ENCODE measurements at regions not wholly inside any gene's neighbourhood (a gene's known extent, or its start where the extent isn't known, plus 50 kb on each side); places are given as distances from the start of the nearest gene placed in this dataset.

- no peak for DNase-seq (ENCODE audit: low read depth in 2 of 2)
Observed at GRCh38 chr20:7693761-7694160, 246.5 kb downstream of the HAO1 start.

- DNase-seq (ENCODE audit: low read depth in 2 of 2), result no peak
Observed at GRCh38 chr20:7695051-7695495, 245.2 kb downstream of the HAO1 start.

- DNase-seq (ENCODE audit: low read depth in 2 of 2), result no peak
Observed at GRCh38 chr20:7695635-7696034, 244.6 kb downstream of the HAO1 start.

- DNase-seq (ENCODE audit: low read depth in 2 of 2), result no peak
Observed at GRCh38 chr20:7696311-7696710, 243.9 kb downstream of the HAO1 start.

GRCh38 chr20:7702141-7702540, 238.1 kb downstream of the HAO1 start:
- no peak for DNase-seq (ENCODE audit: low read depth in 2 of 2)

- no peak for DNase-seq (ENCODE audit: low read depth in 2 of 2)
Observed at GRCh38 chr20:7703551-7703961, 236.7 kb downstream of the HAO1 start.

- DNase-seq (ENCODE audit: low read depth in 2 of 2), result no peak
Observed at GRCh38 chr20:7703996-7704395, 236.3 kb downstream of the HAO1 start.

GRCh38 chr20:7708112-7708511, 232.1 kb downstream of the HAO1 start:
- DNase-seq (ENCODE audit: low read depth in 2 of 2), result no peak

GRCh38 chr20:7708782-7709181, 231.5 kb downstream of the HAO1 start:
- no peak for DNase-seq (ENCODE audit: low read depth in 2 of 2)

- DNase-seq (ENCODE audit: low read depth in 2 of 2), result no peak
Observed at GRCh38 chr20:7710440-7710839, 229.8 kb downstream of the HAO1 start.

GRCh38 chr20:7712661-7713060, 227.6 kb downstream of the HAO1 start:
- DNase-seq (ENCODE audit: low read depth in 2 of 2), result no peak

- DNase-seq (ENCODE audit: low read depth in 2 of 2), result no peak
Observed at GRCh38 chr20:7714549-7714948, 225.7 kb downstream of the HAO1 start.

- DNase-seq (ENCODE audit: low read depth in 2 of 2), result no peak
Observed at GRCh38 chr20:7716286-7716972, 223.8 kb downstream of the HAO1 start.

GRCh38 chr20:7722564-7722963, 217.7 kb downstream of the HAO1 start:
- peak; percentile 23 to 30 for DNase-seq (ENCODE audit: low read depth in 2 of 2)

- DNase-seq (ENCODE audit: low read depth in 2 of 2), result peak; percentile 46 to 64
Observed at GRCh38 chr20:7723284-7723683, 217.0 kb downstream of the HAO1 start.

GRCh38 chr20:7728338-7728737, 211.9 kb downstream of the HAO1 start:
- no peak for DNase-seq (ENCODE audit: low read depth in 2 of 2)

GRCh38 chr20:7734216-7734615, 206.0 kb downstream of the HAO1 start:
- no peak for DNase-seq (ENCODE audit: low read depth in 2 of 2)

- DNase-seq (ENCODE audit: low read depth in 2 of 2), result peak; percentile 48 to 70
Observed at GRCh38 chr20:7736336-7736735, 203.9 kb downstream of the HAO1 start.

- peak in 1 of 2 donors; percentile 25 for DNase-seq (ENCODE audit: low read depth in 2 of 2)
Observed at GRCh38 chr20:7741866-7742265, 198.4 kb downstream of the HAO1 start.

- DNase-seq (ENCODE audit: low read depth in 2 of 2), result peak in 1 of 2 donors; percentile 73
Observed at GRCh38 chr20:7742479-7742878, 197.8 kb downstream of the HAO1 start.

GRCh38 chr20:7744411-7744810, 195.8 kb downstream of the HAO1 start:
- DNase-seq (ENCODE audit: low read depth in 2 of 2), result no peak

- DNase-seq (ENCODE audit: low read depth in 2 of 2), result no peak
Observed at GRCh38 chr20:7748624-7749023, 191.6 kb downstream of the HAO1 start.

- no peak for DNase-seq (ENCODE audit: low read depth in 2 of 2)
Observed at GRCh38 chr20:7754102-7754501, 186.2 kb downstream of the HAO1 start.

- DNase-seq (ENCODE audit: low read depth in 2 of 2), result no peak
Observed at GRCh38 chr20:7758406-7758805, 181.9 kb downstream of the HAO1 start.
